Head of caudate nucleus (tissue), 42 donors: ENCODE measurements at regions not wholly inside any gene's neighbourhood (a gene's known extent, or its start where the extent isn't known, plus 50 kb on each side); places are given as distances from the start of the nearest gene placed in this dataset.

ENCODE experiments used
- DNase-seq, 42 donors: peaks; one replicate each; pipeline versions ENCODE4 v3.0.0 to v3.0.0-alpha.2; 2020 to 2021; ENCODE audit warnings: mixed read lengths in 7 of 42
- intact Hi-C: fragments of 100-400 bp; cut with DNase I; formaldehyde crosslinking; loops from one replicate; pipeline ENCODE4 v1.15.0; 2022

GRCh38 chr6:164107297-164107995 is 692.9 kb downstream of the QKI start:
- intact Hi-C loops = loop anchor here (5.0 to 10.0 kb wide), 2 partner anchors 143 to 690 kb away; no protein-coding TSS in a partner anchor
- no peak for DNase-seq

DNA sequence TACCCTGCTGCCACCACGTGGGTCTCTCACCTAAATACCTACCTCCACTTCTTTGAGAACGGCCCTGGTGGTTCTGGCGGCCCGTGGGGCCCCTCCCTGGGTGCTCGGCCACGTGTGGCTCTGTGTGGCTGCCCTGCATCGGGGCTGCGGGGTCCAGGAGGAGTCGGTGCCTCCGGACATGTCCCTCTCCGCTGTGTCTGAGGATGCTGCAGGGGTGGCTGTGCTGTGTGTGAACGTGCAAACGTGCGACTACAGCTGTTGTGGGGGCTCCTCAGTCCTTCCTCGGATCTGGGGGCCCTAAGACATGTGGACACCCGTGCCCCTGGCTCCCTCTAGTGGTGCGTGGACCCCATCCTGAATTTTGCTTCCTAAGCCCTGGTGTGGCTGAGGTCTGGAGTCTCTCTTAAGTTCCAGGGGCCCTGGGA is 691.8 kb downstream of the QKI start:
- peak in 41 of 42 donors; percentile 37 to 86 (median 66) for DNase-seq
- intact Hi-C loops = loop anchor here (5.0 to 10.0 kb wide), 2 partner anchors 142 to 689 kb away; no protein-coding TSS in a partner anchor

GRCh38 chr6:164105705-164106104 is 691.2 kb downstream of the QKI start:
- peak in 21 of 42 donors; percentile 16 to 63 (median 42) for DNase-seq
- intact Hi-C loops = loop anchor here (5.0 to 10.0 kb wide), 2 partner anchors 141 to 688 kb away; no protein-coding TSS in a partner anchor

DNA sequence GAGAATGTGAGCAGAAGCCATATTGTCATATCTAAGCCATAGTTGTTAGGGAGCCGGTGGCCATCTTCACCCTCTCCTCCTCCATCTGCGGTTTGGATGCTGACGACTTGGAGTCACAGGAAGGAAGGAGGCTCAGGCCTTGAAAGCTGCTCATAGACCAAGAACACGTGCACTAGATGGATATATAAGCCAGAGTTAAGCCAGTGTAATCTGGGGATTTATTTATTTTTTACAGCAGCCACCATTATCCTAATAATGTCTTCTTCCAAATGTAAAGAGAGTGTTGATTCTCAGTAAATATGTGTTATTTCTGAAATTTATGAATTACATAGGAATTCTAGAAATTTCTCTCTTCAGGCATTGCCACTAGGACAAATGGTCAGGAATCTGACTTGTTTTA is 689.9 kb downstream of the QKI start:
- DNase-seq = no peak
- intact Hi-C loops = loop anchor here (10.0 kb wide), 1 partner anchor 140 kb away; no protein-coding TSS in a partner anchor

GRCh38 chr6:164102693-164103092 is 688.2 kb downstream of the QKI start:
- intact Hi-C loops = loop anchor here (10.0 kb wide), 1 partner anchor 138 kb away; no protein-coding TSS in a partner anchor
- DNase-seq = no peak

- intact Hi-C loops = loop anchor here (10.0 kb wide), 1 partner anchor 137 kb away; no protein-coding TSS in a partner anchor
- DNase-seq = no peak
Measured at GRCh38 chr6:164101859-164102258, 687.3 kb downstream of the QKI start.

DNA sequence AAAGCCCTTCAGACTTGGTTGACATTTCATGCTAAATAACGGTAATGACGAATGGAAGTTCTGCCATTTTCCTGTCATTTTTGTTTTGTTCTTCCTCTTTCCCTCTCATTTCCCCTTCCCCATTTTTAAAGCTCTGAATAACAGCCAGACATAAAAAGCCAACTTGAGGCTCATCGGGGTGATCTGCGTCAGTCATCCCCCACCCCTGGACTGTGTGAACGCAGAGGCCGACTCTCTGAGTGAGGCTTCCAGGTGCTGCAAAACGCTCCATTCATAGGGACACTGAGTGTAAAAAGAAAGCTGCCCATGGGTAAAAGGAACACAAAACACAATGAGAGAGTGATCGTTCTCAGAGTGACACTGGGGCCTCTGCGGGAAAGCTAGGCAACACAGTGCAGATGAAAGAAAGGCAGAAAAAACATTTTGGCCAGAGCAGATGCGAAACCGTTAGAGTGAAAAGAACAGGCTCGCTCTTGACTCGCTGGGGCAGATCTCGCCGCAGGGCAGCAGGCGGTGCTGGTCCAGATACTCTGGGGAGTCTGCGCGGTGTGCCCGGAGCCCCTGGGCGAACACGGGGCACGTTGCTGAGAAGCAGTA is 684.8 kb downstream of the QKI start:
- intact Hi-C loops = no loop called here
- DNase-seq = peak in 41 of 42 donors; percentile 30 to 82 (median 61)

- intact Hi-C loops = no loop called here
- no peak for DNase-seq
Measured at GRCh38 chr6:164098857-164099267, 684.3 kb downstream of the QKI start.

DNA sequence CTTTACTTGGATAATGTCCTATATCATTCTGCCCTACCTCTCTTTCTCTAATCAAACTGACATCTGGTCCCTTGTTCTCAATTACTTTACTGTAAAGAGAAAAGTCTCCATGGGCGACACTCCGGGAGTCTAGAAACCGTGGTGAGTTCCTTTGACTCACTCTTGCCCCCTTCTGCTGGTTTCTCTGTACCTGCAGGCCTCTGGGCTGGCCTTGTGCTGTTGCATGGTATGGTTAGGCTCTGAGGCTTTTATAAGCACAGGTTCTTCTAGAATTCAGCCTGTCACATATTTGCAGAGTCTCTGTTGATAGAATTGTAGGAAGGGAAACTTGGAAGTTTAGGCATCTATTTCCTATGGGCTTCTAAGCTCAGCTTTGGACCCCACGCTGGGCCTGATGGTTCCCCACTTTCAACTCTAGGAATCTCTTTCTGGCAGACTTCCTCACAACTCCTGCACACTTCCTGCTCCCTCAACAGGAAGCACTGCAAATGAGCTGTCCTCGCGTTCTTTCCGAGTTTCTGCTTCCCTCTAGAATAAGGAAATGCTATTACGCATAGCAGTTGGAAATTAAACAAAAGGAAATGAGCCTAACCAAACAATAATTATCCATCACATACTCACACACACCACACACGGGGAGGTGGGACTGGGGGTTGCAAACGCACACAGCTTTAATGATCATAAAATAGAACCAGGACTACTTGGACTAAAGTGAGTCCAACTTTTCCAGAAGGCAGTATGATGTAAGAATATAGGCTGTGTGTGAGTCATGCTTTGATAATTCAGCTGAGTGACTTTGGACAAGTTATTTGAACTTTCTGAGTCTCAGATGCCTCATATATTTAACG is 683.3 kb downstream of the QKI start:
- DNase-seq = peak in 14 of 42 donors; percentile 8 to 67 (median 37)
- intact Hi-C loops = no loop called here

GRCh38 chr6:164097056-164097455 is 682.5 kb downstream of the QKI start:
- intact Hi-C loops = no loop called here
- no peak for DNase-seq

DNA sequence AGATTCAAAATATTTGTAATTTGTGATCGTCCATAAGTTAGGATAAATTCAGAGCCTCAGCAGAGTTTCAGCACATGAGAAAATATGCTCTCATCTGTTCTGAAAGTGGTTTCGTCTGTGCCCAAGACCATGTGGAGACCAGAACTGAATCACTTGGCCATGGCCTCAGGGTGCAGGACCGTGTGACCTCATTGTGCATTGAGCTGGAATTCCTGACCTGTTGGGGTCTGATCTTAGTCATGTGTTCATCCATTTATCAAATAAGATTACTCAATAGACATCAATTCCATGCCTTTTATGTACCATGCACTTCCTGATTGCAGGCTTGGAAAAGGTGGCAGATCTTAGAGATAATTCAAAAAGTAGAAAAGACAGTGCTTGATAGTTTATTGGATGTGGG is 680.5 kb downstream of the QKI start:
- DNase-seq = no peak
- intact Hi-C loops = no loop called here

GRCh38 chr6:164087870-164088269 is 673.4 kb downstream of the QKI start:
- intact Hi-C loops = no loop called here
- no peak for DNase-seq

DNA sequence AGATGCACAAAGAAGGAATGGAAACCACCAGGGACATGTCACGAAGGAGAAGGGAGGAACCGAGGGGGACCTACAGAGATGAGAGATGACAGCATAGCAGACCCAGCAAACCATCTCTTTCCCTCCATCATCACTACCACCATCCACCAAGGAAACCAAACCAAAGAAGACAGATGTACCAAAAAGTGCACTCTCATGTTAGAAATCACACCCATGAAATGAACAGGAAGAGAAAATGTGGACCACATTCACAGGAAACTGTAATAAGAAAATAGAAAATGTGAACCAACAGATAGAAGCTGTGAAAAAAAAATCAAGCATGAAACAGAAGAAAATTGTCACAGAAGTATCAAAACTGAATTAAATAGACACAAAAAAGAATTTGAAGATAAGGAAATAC is 672.7 kb downstream of the QKI start:
- DNase-seq = no peak
- intact Hi-C loops = no loop called here

GRCh38 chr6:164086076-164086887 is 671.8 kb downstream of the QKI start:
- DNase-seq = peak in 21 of 42 donors; percentile 21 to 72 (median 41)
- intact Hi-C loops = no loop called here

GRCh38 chr6:164085091-164086075 is 670.9 kb downstream of the QKI start:
- intact Hi-C loops = no loop called here
- peak; percentile 77 to 98 (median 93) for DNase-seq

DNA sequence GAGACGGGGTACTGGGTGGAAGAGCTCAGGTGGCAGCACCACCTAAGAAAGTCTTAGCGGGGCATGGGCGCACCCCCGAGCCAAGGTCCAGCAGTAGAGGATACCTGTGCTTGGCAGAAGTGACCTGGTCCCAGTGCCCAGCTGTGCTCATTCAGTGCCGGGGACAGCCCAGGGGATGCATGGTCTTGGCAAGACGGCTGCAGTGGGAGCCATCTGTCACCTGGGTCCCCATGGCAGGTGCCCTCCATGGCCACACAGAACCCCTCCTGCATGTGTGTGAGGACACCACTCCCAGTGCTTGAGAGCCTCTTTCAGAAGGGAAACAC is 664.7 kb downstream of the QKI start:
- intact Hi-C loops = no loop called here
- no peak for DNase-seq

- intact Hi-C loops = no loop called here
- DNase-seq = peak in 1 of 42 donors; percentile 54
Measured at GRCh38 chr6:164078532-164079274, 664.2 kb downstream of the QKI start.
